HG03025 (cell line): ENCODE measurements at regions not wholly inside any gene's neighbourhood (a gene's known extent, or its start where the extent isn't known, plus 50 kb on each side); places are given as distances from the start of the nearest gene placed in this dataset.
"Not testable (repeated sequence)": the region's sequence is repeated elsewhere in the genome, so short reads cannot be mapped to it uniquely, and the experiment has no call there.

ENCODE experiments used
- ATAC-seq: cut with Tn5 transposase; IDR thresholded peaks from one replicate; pipeline ENCODE4 v1.9.1; 2021; ENCODE audit warnings: mild to moderate bottlenecking, moderate library complexity; ENCODE audit not compliant: unreplicated experiment, low FRiP score

- no peak for ATAC-seq
These were observed 804.2 kb downstream of the DHX35 start for GRCh38 chr20:39766333-39766732.

GRCh38 chr20:39762716-39763115 lies 800.6 kb downstream of the DHX35 start:
- ATAC-seq = no peak

- no peak for ATAC-seq
These were observed 796.7 kb downstream of the DHX35 start for GRCh38 chr20:39758876-39759275.

GRCh38 chr20:39756828-39757227 lies 794.7 kb downstream of the DHX35 start:
- ATAC-seq = no peak

- no peak for ATAC-seq
These were observed 794.2 kb downstream of the DHX35 start for GRCh38 chr20:39756369-39756768.

GRCh38 chr20:39752262-39752876 lies 790.2 kb downstream of the DHX35 start:
- no peak for ATAC-seq

- ATAC-seq = no peak
These were observed 789.5 kb downstream of the DHX35 start for GRCh38 chr20:39751557-39752137.

GRCh38 chr20:39745380-39745779 lies 783.2 kb downstream of the DHX35 start:
- no peak for ATAC-seq

GRCh38 chr20:39738651-39739050 lies 776.5 kb downstream of the DHX35 start:
- no peak for ATAC-seq

GRCh38 chr20:39736434-39737327 lies 774.5 kb downstream of the DHX35 start:
- ATAC-seq = no peak

- ATAC-seq = not testable (repeated sequence)
These were observed 763.4 kb downstream of the DHX35 start for GRCh38 chr20:39725513-39725912.

GRCh38 chr20:39719293-39719692 lies 757.1 kb downstream of the DHX35 start:
- no peak for ATAC-seq

GRCh38 chr20:39717936-39718335 lies 755.8 kb downstream of the DHX35 start:
- ATAC-seq = no peak

GRCh38 chr20:39716796-39717341 lies 754.7 kb downstream of the DHX35 start:
- no peak for ATAC-seq

- ATAC-seq = no peak
These were observed 751.1 kb downstream of the DHX35 start for GRCh38 chr20:39713076-39713840.

GRCh38 chr20:39706184-39706663 lies 744.1 kb downstream of the DHX35 start:
- ATAC-seq = no peak

- ATAC-seq = no peak
These were observed 742.9 kb downstream of the DHX35 start for GRCh38 chr20:39705032-39705431.

GRCh38 chr20:39703357-39703756 lies 741.2 kb downstream of the DHX35 start:
- ATAC-seq = not testable (repeated sequence)

- no peak for ATAC-seq
These were observed 740.7 kb downstream of the DHX35 start for GRCh38 chr20:39702701-39703349.

GRCh38 chr20:39700528-39700927 lies 738.4 kb downstream of the DHX35 start:
- no peak for ATAC-seq
